ENCODE measurements at regions not wholly inside any gene's neighbourhood (a gene's known extent, or its start where the extent isn't known, plus 50 kb on each side); places are given as distances from the start of the nearest gene placed in this dataset.

GRCh38 chr7:32167256-32167655 lies 97.0 kb upstream of the PDE1C start:
- H3K9me1 ChIP-seq (ENCODE audit: control insufficient read depth, extremely low read depth, insufficient read depth, low read length) = no peaks in the 10 kb centered on the region
- H2AFZ ChIP-seq (ENCODE audit: control insufficient read depth, low read length) = no peak overlapping the region
- no peaks in the 10 kb centered on the region for H3K27me3 ChIP-seq (ENCODE audit: control insufficient read depth, extremely low read depth, insufficient read depth, low read length)
- DNase-seq (ENCODE audit: low read depth, low spot score) = no peak
- peak; percentile 23 for FAIRE-seq
- no peak overlapping the region for H3K27ac ChIP-seq (ENCODE audit: control insufficient read depth, insufficient read depth, low read length)
- dilution Hi-C loops (cut with MboI; ENCODE audit: extremely low pct_ligation_motif_present, low sequenced_read_pairs) = no loop called here
- H3K79me2 ChIP-seq (ENCODE audit: control insufficient read depth, insufficient read depth, low read length) = no peaks in the 10 kb centered on the region
- no peaks in the 10 kb centered on the region for H4K20me1 ChIP-seq (ENCODE audit: control insufficient read depth, extremely low read depth, insufficient read depth, low read length)
- no peaks in the 10 kb centered on the region for H3K9me3 ChIP-seq (ENCODE audit: control insufficient read depth, low read depth, low read length)
- peaks cover 18% of the 10 kb centered on the region for H3K4me1 ChIP-seq (ENCODE audit: control insufficient read depth, extremely low read depth, insufficient read depth, low read length)
- H3K4me3 ChIP-seq (ENCODE audit: control insufficient read depth in 2 of 3, extremely low read depth in 1 of 3, insufficient read depth in 2 of 3, low read depth in 1 of 3, low read length in 3 of 3) = no peak overlapping the region
- no peaks in the 10 kb centered on the region for H3K36me3 ChIP-seq (ENCODE audit: control insufficient read depth in 2 of 2, extremely low read depth in 1 of 2, insufficient read depth in 2 of 2, low read length in 2 of 2)
- H3K9ac ChIP-seq (ENCODE audit: control insufficient read depth, extremely low read depth, insufficient read depth, low read length) = no peak overlapping the region
- no peak overlapping the region for H3K4me2 ChIP-seq (ENCODE audit: control insufficient read depth, extremely low read depth, insufficient read depth, low read depth, low read length)
- TF ChIP-seq EZH2 (IDR thresholded peaks at IDR 0.05; ENCODE audit: low read length) (no peak), CTCF (optimal IDR thresholded peaks at IDR 0.05 in 1 of 3, IDR thresholded peaks at IDR 0.05 in 1 of 3, conservative IDR thresholded peaks at IDR 0.05 in 1 of 3; ENCODE audit: extremely low read depth in 1 of 3, insufficient read depth in 2 of 3, low read length in 3 of 3) (no peak)

GRCh38 chr7:32164341-32164996 lies 94.3 kb upstream of the PDE1C start:
- no peaks in the 10 kb centered on the region for H3K79me2 ChIP-seq (ENCODE audit: control insufficient read depth, insufficient read depth, low read length)
- H3K27me3 ChIP-seq (ENCODE audit: control insufficient read depth, extremely low read depth, insufficient read depth, low read length) = no peaks in the 10 kb centered on the region
- H3K9me1 ChIP-seq (ENCODE audit: control insufficient read depth, extremely low read depth, insufficient read depth, low read length) = no peaks in the 10 kb centered on the region
- no peak for TF ChIP-seq EZH2 (IDR thresholded peaks at IDR 0.05; ENCODE audit: low read length)
- TF ChIP-seq CTCF (optimal IDR thresholded peaks at IDR 0.05 in 1 of 3, IDR thresholded peaks at IDR 0.05 in 1 of 3, conservative IDR thresholded peaks at IDR 0.05 in 1 of 3; ENCODE audit: extremely low read depth in 1 of 3, insufficient read depth in 2 of 3, low read length in 3 of 3) = peak; percentile 74 to 76 (median 76)
- no peak overlapping the region for H3K4me2 ChIP-seq (ENCODE audit: control insufficient read depth, extremely low read depth, insufficient read depth, low read depth, low read length)
- no peaks in the 10 kb centered on the region for H3K36me3 ChIP-seq (ENCODE audit: control insufficient read depth in 2 of 2, extremely low read depth in 1 of 2, insufficient read depth in 2 of 2, low read length in 2 of 2)
- no peak overlapping the region for H3K27ac ChIP-seq (ENCODE audit: control insufficient read depth, insufficient read depth, low read length)
- H3K9ac ChIP-seq (ENCODE audit: control insufficient read depth, extremely low read depth, insufficient read depth, low read length) = no peak overlapping the region
- peak; percentile 52 for DNase-seq (ENCODE audit: low read depth, low spot score)
- H4K20me1 ChIP-seq (ENCODE audit: control insufficient read depth, extremely low read depth, insufficient read depth, low read length) = no peaks in the 10 kb centered on the region
- peak; percentile 92 for FAIRE-seq
- H3K4me3 ChIP-seq (ENCODE audit: control insufficient read depth in 2 of 3, extremely low read depth in 1 of 3, insufficient read depth in 2 of 3, low read depth in 1 of 3, low read length in 3 of 3) = no peak overlapping the region
- peaks cover 25% of the 10 kb centered on the region for H3K4me1 ChIP-seq (ENCODE audit: control insufficient read depth, extremely low read depth, insufficient read depth, low read length)
- H2AFZ ChIP-seq (ENCODE audit: control insufficient read depth, low read length) = no peak overlapping the region
- dilution Hi-C loops (cut with MboI; ENCODE audit: extremely low pct_ligation_motif_present, low sequenced_read_pairs) = no loop called here
- no peaks in the 10 kb centered on the region for H3K9me3 ChIP-seq (ENCODE audit: control insufficient read depth, low read depth, low read length)
